MM.1S (cell line): ENCODE measurements at regions not wholly inside any gene's neighbourhood (a gene's known extent, or its start where the extent isn't known, plus 50 kb on each side); places are given as distances from the start of the nearest gene placed in this dataset.

Experiments
- DNase-seq: peaks from one replicate; pipeline ENCODE4 v3.0.0-alpha.2; 2015
- H2AFZ ChIP-seq: fragments of 300-600 bp; sonication (generic); 2 replicates; pipeline ENCODE4 v1.6.0; 2016; ENCODE audit warnings: antibody characterized with exemption, low read length
- H3F3A ChIP-seq: fragments of 300-600 bp; sonication (generic); 2 replicates; pipeline ENCODE4 v1.6.1; 2016; ENCODE audit warnings: mild to moderate bottlenecking, antibody characterized with exemption, low read length, moderate library complexity, mixed read lengths; ENCODE audit not compliant: insufficient read depth
- H3K27ac ChIP-seq: fragments of 300-600 bp; sonication (generic); 2 replicates; pipeline ENCODE4 v1.5.1; 2016; ENCODE audit warnings: mild to moderate bottlenecking, low read length
- H3K27me3 ChIP-seq: fragments of 300-600 bp; sonication (generic); replicated peaks from 2 replicates; pipeline ENCODE4 v1.6.0; 2016; ENCODE audit warnings: low read length; ENCODE audit not compliant: insufficient read depth
- H3K36me3 ChIP-seq: fragments of 300-600 bp; sonication (generic); replicated peaks from 2 replicates; pipeline ENCODE4 v1.6.1; 2016; ENCODE audit warnings: mild to moderate bottlenecking, low read length, mixed read lengths; ENCODE audit not compliant: insufficient read depth
- H3K4me1 ChIP-seq: fragments of 300-600 bp; sonication (generic); 2 replicates; pipeline ENCODE4 v1.6.1; 2016; ENCODE audit warnings: low read length, mixed read lengths
- H3K4me2 ChIP-seq: fragments of 300-600 bp; sonication (generic); 2 replicates; pipeline ENCODE4 v1.6.0; 2016; ENCODE audit warnings: low read depth, low read length
- H3K4me3 ChIP-seq: fragments of 300-600 bp; sonication (generic); 2 replicates; pipeline ENCODE4 v1.5.1; 2016; ENCODE audit warnings: low read length, mixed read lengths
- H3K79me2 ChIP-seq: fragments of 300-600 bp; sonication (generic); 2 replicates; pipeline ENCODE4 v1.6.1; 2016; ENCODE audit warnings: mixed run types, low read length, mixed read lengths
- H3K9ac ChIP-seq: fragments of 300-600 bp; sonication (generic); 2 replicates; pipeline ENCODE4 v1.6.1; 2016; ENCODE audit warnings: low read length, mixed read lengths
- H3K9me2 ChIP-seq: fragments of 300-600 bp; sonication (generic); replicated peaks from 2 replicates; pipeline ENCODE4 v1.6.1; 2016; ENCODE audit warnings: mild to moderate bottlenecking, low read length, mixed read lengths; ENCODE audit not compliant: insufficient read depth
- H3K9me3 ChIP-seq: fragments of 300-600 bp; sonication (generic); replicated peaks from 2 replicates; pipeline ENCODE4 v1.6.1; 2016; ENCODE audit warnings: mild to moderate bottlenecking, low read length, mixed read lengths; ENCODE audit not compliant: insufficient read depth
- H4K20me1 ChIP-seq: fragments of 300-600 bp; sonication (generic); 2 replicates; pipeline ENCODE4 v1.6.1; 2016; ENCODE audit warnings: mild to moderate bottlenecking, low read length, moderate library complexity, mixed read lengths; ENCODE audit not compliant: insufficient read depth
- EZH2 ChIP-seq: fragments of 300-600 bp; sonication (generic); optimal IDR thresholded peaks from 2 replicates; pipeline ENCODE3; 2017; ENCODE audit warnings: low read depth, mild to moderate bottlenecking, antibody characterized with exemption, low read length, mixed read lengths
- EZH2phosphoT487 ChIP-seq: fragments of 300-600 bp; sonication (generic); IDR thresholded peaks from 2 replicates; pipeline ENCODE4 v1.6.1; 2018; ENCODE audit warnings: antibody characterized with exemption, low read length
- TF ChIP-seq, protein P1 (sequence below): fragments of 300-600 bp; sonication (generic); IDR thresholded peaks from 2 replicates; pipeline ENCODE4 v1.5.1; 2016; ENCODE audit warnings: antibody characterized with exemption, low read length, mixed read lengths

DNA sequence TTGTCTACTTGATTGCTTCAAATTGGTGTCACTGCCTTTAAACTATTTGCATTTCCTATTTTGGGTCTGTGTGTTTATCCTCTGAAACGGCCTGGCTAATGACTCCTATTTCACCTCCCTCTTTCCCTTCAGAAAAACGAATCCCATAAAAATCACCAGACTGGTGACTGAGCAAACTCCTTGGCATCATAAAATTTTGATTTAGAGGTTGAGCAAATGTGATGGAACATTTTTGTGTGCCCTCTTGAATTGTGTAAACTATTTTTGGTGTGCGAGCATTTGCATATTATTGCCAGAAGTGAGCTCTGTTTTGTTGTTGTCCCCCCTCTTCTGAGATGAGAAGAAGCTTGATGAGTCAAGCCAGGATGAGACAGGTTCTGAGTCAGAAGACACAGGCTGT lies 316.1 kb downstream of the AJAP1 start:
- Histone ChIP-seq H3K9me2 (no peaks in the 10 kb centered on the region), H3K27me3 (peaks cover 66% of the 10 kb centered on the region), H2AFZ (no peak overlapping the region), H4K20me1 (no peaks in the 10 kb centered on the region), H3K79me2 (no peaks in the 10 kb centered on the region), H3K9ac (no peak overlapping the region), H3K27ac (no peak overlapping the region), H3F3A (no peaks in the 10 kb centered on the region), H3K4me1 (no peaks in the 10 kb centered on the region), H3K36me3 (no peaks in the 10 kb centered on the region), H3K4me2 (no peak overlapping the region), H3K4me3 (no peak overlapping the region), H3K9me3 (no peaks in the 10 kb centered on the region)
- DNase-seq: no peak
- no peak for TF ChIP-seq EZH2
- TF ChIP-seq, protein P1, sequence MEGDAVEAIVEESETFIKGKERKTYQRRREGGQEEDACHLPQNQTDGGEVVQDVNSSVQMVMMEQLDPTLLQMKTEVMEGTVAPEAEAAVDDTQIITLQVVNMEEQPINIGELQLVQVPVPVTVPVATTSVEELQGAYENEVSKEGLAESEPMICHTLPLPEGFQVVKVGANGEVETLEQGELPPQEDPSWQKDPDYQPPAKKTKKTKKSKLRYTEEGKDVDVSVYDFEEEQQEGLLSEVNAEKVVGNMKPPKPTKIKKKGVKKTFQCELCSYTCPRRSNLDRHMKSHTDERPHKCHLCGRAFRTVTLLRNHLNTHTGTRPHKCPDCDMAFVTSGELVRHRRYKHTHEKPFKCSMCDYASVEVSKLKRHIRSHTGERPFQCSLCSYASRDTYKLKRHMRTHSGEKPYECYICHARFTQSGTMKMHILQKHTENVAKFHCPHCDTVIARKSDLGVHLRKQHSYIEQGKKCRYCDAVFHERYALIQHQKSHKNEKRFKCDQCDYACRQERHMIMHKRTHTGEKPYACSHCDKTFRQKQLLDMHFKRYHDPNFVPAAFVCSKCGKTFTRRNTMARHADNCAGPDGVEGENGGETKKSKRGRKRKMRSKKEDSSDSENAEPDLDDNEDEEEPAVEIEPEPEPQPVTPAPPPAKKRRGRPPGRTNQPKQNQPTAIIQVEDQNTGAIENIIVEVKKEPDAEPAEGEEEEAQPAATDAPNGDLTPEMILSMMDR: no peak
- no peak for TF ChIP-seq EZH2phosphoT487

GRCh38 chr1:4969556-4970129 lies 315.2 kb downstream of the AJAP1 start:
- Histone ChIP-seq H3K9ac (no peak overlapping the region), H2AFZ (no peak overlapping the region)
- TF ChIP-seq, protein P1: no peak
- no peak for TF ChIP-seq EZH2
- TF ChIP-seq EZH2phosphoT487: no peak

DNA sequence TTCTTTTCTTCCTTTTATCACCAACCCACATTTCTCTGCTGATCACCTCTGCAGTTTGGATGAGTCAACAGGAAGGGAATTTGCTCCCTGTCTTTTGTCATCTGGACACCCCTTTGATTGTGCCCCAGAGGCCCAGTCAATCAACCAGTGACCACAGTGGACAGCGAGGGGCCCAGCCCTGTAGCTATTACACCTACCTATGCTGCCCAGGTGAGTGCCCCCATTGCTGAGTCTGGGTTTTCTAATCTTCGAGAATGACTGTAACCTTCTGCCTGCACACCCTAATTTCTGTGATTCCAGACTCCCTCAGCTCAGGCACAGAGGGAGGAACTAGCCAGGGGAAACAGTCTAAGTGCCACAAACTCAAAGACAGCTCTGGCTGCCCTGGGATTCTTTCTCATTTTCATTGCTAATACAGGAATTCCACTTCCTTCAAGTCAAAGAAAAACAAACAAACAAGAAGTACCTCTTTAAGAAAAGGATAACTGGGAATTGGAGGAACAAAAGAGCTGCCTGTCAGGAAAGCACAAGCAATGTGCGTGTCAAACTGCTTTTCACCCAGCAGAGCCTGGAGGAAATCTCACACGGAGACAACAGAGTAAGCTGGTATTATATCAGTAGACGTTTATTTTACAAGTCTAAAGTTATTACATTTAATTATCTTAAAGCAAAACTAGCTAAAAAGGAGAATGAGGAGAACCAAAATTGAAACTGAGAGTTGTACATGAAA lies 311.1 kb downstream of the AJAP1 start:
- H3K9me2 ChIP-seq: no peaks in the 10 kb centered on the region
- no peak for DNase-seq
- H4K20me1 ChIP-seq: no peaks in the 10 kb centered on the region
- no peaks in the 10 kb centered on the region for H3K36me3 ChIP-seq
- peaks cover 77% of the 10 kb centered on the region for H3K27me3 ChIP-seq
- H3K9me3 ChIP-seq: no peaks in the 10 kb centered on the region
- H3K4me2 ChIP-seq: no peak overlapping the region
- TF ChIP-seq EZH2: no peak
- TF ChIP-seq EZH2phosphoT487: no peak
- TF ChIP-seq, protein P1: no peak
- H3K79me2 ChIP-seq: no peaks in the 10 kb centered on the region
- H3K4me3 ChIP-seq: no peak overlapping the region
- no peak overlapping the region for H3K27ac ChIP-seq
- H3F3A ChIP-seq: no peaks in the 10 kb centered on the region
- no peak overlapping the region for H3K9ac ChIP-seq
- H3K4me1 ChIP-seq: no peaks in the 10 kb centered on the region
- H2AFZ ChIP-seq: no peak overlapping the region

More at GRCh38 chr1:4969556-4970129, 315.2 kb downstream of the AJAP1 start:
- H3K36me3 ChIP-seq: no peaks in the 10 kb centered on the region
- no peaks in the 10 kb centered on the region for H3K9me2 ChIP-seq
- peaks cover 66% of the 10 kb centered on the region for H3K27me3 ChIP-seq
- no peak overlapping the region for H3K4me2 ChIP-seq
- no peaks in the 10 kb centered on the region for H3K9me3 ChIP-seq
- no peaks in the 10 kb centered on the region for H3F3A ChIP-seq
- DNase-seq: no peak
- no peak overlapping the region for H3K27ac ChIP-seq
- no peaks in the 10 kb centered on the region for H4K20me1 ChIP-seq
- no peaks in the 10 kb centered on the region for H3K4me1 ChIP-seq
- H3K4me3 ChIP-seq: no peak overlapping the region
- no peaks in the 10 kb centered on the region for H3K79me2 ChIP-seq
